HCT116 (cell line): ENCODE measurements at regions not wholly inside any gene's neighbourhood (a gene's known extent, or its start where the extent isn't known, plus 50 kb on each side); places are given as distances from the start of the nearest gene placed in this dataset.

ENCODE experiments used
- CTCF ChIP-seq, 3 experiments: fragments of 200-600 bp in 1 of 3; sonication (generic) in 1 of 3; IDR thresholded peaks in 2 of 3; conservative IDR thresholded peaks in 1 of 3; 2 replicates each; pipeline ENCODE4 v1.5.1; 2012 to 2017; ENCODE audit warnings: low read depth in 2 of 3, low read length in 2 of 3, antibody characterized with exemption in 1 of 3, borderline replicate concordance in 1 of 3, control low read depth in 1 of 3, mild to moderate bottlenecking in 1 of 3, mixed read lengths in 1 of 3, mixed run types in 1 of 3, moderate library complexity in 1 of 3; ENCODE audit not compliant: insufficient read depth in 1 of 3
- EGR1 ChIP-seq: IDR thresholded peaks from 2 replicates; pipeline ENCODE4 v1.6.1; 2012; ENCODE audit warnings: low read depth
- EZH2 ChIP-seq: fragments of 200-600 bp; sonication (generic); IDR thresholded peaks from 2 replicates; pipeline ENCODE4 v1.6.1; 2017; ENCODE audit warnings: antibody characterized with exemption, mixed run types
- EZH2phosphoT487 ChIP-seq: fragments of 200-600 bp; IDR thresholded peaks from 2 replicates; pipeline ENCODE4 v1.6.1; 2018; ENCODE audit warnings: antibody characterized with exemption, borderline replicate concordance
- JUND ChIP-seq: IDR thresholded peaks from 2 replicates; pipeline ENCODE4 v1.6.1; 2012
- POLR2AphosphoS5 ChIP-seq: IDR thresholded peaks from 2 replicates; pipeline ENCODE4 v1.6.1; 2011; ENCODE audit warnings: mild to moderate bottlenecking, low read depth, low read length, moderate library complexity
- SP1 ChIP-seq: IDR thresholded peaks from 2 replicates; pipeline ENCODE4 v1.6.1; 2012; ENCODE audit warnings: low read depth
- TF ChIP-seq, protein P1 (sequence below): IDR thresholded peaks from 2 replicates; pipeline ENCODE4 v1.6.1; 2011; ENCODE audit warnings: mild to moderate bottlenecking, low read length, moderate library complexity; ENCODE audit not compliant: insufficient replicate concordance; ENCODE audit errors: extremely low read depth
- TF ChIP-seq, protein P2 (sequence below): IDR thresholded peaks from 2 replicates; pipeline ENCODE4 v1.6.1; 2012; ENCODE audit warnings: low read depth

DNA sequence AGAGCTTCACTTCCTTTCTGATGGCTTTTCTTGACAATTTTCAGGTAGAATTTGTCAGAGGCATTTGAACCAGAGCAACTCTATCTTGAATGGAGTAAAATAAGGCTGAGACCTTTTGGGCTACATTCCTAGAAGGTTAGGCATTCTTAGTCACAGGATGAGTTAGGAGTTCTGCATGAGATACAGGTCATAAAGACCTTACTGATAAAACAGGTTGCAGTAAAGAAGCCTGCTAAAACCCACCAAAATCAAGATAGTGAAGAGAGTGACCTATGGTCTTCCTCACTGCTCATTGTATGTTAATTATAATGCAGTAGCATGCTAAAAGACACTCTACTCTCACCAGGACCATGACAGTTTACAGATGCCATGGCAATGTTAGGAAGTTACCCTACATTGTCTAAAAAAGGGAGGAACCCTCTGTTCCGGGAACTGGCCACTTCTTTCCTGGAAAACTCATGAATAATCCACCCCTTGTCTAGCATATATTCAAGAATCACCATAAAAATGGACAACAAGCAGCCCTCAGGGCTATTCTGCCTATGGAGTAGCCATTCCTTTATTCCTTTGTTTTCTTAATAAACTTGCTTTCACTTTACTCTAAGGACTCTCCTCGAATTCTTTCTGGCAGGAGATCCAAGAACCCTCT is 1519.7 kb upstream of the TENM4 start:
- TF ChIP-seq CTCF (IDR thresholded peaks at IDR 0.05 in 2 of 3, conservative IDR thresholded peaks at IDR 0.05 in 1 of 3; ENCODE audit: borderline replicate concordance in 1 of 3, insufficient read depth in 1 of 3, low read depth in 2 of 3, low read length in 2 of 3): no peak
- TF ChIP-seq JUND: no peak
- no peak for TF ChIP-seq EGR1
- TF ChIP-seq, protein P1, sequence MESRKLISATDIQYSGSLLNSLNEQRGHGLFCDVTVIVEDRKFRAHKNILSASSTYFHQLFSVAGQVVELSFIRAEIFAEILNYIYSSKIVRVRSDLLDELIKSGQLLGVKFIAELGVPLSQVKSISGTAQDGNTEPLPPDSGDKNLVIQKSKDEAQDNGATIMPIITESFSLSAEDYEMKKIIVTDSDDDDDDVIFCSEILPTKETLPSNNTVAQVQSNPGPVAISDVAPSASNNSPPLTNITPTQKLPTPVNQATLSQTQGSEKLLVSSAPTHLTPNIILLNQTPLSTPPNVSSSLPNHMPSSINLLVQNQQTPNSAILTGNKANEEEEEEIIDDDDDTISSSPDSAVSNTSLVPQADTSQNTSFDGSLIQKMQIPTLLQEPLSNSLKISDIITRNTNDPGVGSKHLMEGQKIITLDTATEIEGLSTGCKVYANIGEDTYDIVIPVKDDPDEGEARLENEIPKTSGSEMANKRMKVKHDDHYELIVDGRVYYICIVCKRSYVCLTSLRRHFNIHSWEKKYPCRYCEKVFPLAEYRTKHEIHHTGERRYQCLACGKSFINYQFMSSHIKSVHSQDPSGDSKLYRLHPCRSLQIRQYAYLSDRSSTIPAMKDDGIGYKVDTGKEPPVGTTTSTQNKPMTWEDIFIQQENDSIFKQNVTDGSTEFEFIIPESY: no peak
- TF ChIP-seq, protein P2, sequence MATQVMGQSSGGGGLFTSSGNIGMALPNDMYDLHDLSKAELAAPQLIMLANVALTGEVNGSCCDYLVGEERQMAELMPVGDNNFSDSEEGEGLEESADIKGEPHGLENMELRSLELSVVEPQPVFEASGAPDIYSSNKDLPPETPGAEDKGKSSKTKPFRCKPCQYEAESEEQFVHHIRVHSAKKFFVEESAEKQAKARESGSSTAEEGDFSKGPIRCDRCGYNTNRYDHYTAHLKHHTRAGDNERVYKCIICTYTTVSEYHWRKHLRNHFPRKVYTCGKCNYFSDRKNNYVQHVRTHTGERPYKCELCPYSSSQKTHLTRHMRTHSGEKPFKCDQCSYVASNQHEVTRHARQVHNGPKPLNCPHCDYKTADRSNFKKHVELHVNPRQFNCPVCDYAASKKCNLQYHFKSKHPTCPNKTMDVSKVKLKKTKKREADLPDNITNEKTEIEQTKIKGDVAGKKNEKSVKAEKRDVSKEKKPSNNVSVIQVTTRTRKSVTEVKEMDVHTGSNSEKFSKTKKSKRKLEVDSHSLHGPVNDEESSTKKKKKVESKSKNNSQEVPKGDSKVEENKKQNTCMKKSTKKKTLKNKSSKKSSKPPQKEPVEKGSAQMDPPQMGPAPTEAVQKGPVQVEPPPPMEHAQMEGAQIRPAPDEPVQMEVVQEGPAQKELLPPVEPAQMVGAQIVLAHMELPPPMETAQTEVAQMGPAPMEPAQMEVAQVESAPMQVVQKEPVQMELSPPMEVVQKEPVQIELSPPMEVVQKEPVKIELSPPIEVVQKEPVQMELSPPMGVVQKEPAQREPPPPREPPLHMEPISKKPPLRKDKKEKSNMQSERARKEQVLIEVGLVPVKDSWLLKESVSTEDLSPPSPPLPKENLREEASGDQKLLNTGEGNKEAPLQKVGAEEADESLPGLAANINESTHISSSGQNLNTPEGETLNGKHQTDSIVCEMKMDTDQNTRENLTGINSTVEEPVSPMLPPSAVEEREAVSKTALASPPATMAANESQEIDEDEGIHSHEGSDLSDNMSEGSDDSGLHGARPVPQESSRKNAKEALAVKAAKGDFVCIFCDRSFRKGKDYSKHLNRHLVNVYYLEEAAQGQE: no peak
- TF ChIP-seq SP1: no peak
- TF ChIP-seq POLR2AphosphoS5: no peak
- no peak for TF ChIP-seq EZH2phosphoT487
- TF ChIP-seq EZH2: no peak
